HEK293 (cell line): ENCODE measurements at regions not wholly inside any gene's neighbourhood (a gene's known extent, or its start where the extent isn't known, plus 50 kb on each side); places are given as distances from the start of the nearest gene placed in this dataset.
A peak's percentile ranks its signal among the peaks of the same experiment; 100 is the strongest.

Source experiments
- CTCF ChIA-PET: fragments of 350-600 bp; formaldehyde crosslinking; extraction: SDS; loops from one replicate; lab custom pipeline; 2021; ENCODE audit warnings: antibody characterized with exemption; lab: Yijun Ruan, JAX
- POLR2A ChIA-PET: fragments of 300-600 bp; formaldehyde crosslinking; extraction: SDS; loops from one replicate; lab custom pipeline; 2020; ENCODE audit warnings: antibody characterized with exemption, inconsistent platforms; lab: Yijun Ruan, JAX
- H3K27ac ChIP-seq: fragments of 200-500 bp; sonication (Bioruptor generic); 2 replicates; pipeline ENCODE4 v1.5.1; 2014; ENCODE audit warnings: low read depth, low read length, control low read depth, inconsistent platforms; ENCODE audit errors: extremely low read depth
- H3K36me3 ChIP-seq, 2 experiments: fragments of 200-500 bp in 1 of 2; sonication (Bioruptor generic) in 1 of 2; 1 replicate in 1 of 2; 2 replicates in 1 of 2; pipeline ENCODE4 v1.5.1; 2014 to 2017; ENCODE audit warnings: inconsistent platforms in 2 of 2, low read length in 2 of 2; ENCODE audit not compliant: control insufficient read depth in 2 of 2, insufficient read depth in 1 of 2
- H3K4me1 ChIP-seq: fragments of 200-500 bp; sonication (Bioruptor generic); 2 replicates; pipeline ENCODE4 v1.5.1; 2014; ENCODE audit warnings: mild to moderate bottlenecking, low read length, inconsistent platforms; ENCODE audit not compliant: control insufficient read depth, insufficient read depth
- H3K4me3 ChIP-seq: 2 replicates; pipeline ENCODE4 v1.5.1; 2011; ENCODE audit warnings: low read depth, mild to moderate bottlenecking, control low read depth, low read length, moderate library complexity
- H3K9me3 ChIP-seq: fragments of 200-500 bp; sonication (Bioruptor generic); 2 replicates; pipeline ENCODE4 v1.5.1; 2014; ENCODE audit warnings: low read depth, low read length, inconsistent platforms; ENCODE audit not compliant: control insufficient read depth, insufficient read depth
- MZF1 ChIP-seq: fragments of 450-650 bp; formaldehyde crosslinking; IDR thresholded peaks from 2 replicates; pipeline ENCODE4 v1.5.1; 2017; ENCODE audit warnings: missing biosample characterization, missing genetic modification characterization, borderline replicate concordance
- PRDM1 ChIP-seq: fragments of 450-650 bp; formaldehyde crosslinking; IDR thresholded peaks from 2 replicates; pipeline ENCODE4; 2016; ENCODE audit warnings: missing biosample characterization, missing genetic modification characterization
- SP3 ChIP-seq: fragments of 450-650 bp; formaldehyde crosslinking; IDR thresholded peaks from 2 replicates; pipeline ENCODE4 v1.5.1; 2016; ENCODE audit warnings: missing biosample characterization, missing genetic modification characterization
- TRIM28 ChIP-seq: IDR thresholded peaks from 2 replicates; pipeline ENCODE4 v1.6.1; 2011; ENCODE audit warnings: low read length, control low read depth, borderline replicate concordance
- WT1 ChIP-seq: fragments of 450-650 bp; formaldehyde crosslinking; IDR thresholded peaks from 2 replicates; pipeline ENCODE4 v1.5.1; 2016; ENCODE audit warnings: missing biosample characterization, missing genetic modification characterization
- ZBTB21 ChIP-seq: fragments of 450-650 bp; formaldehyde crosslinking; IDR thresholded peaks from 2 replicates; pipeline ENCODE4 v1.5.1; 2017; ENCODE audit warnings: missing biosample characterization, missing genetic modification characterization
- ZFHX2 ChIP-seq: fragments of 450-650 bp; formaldehyde crosslinking; conservative IDR thresholded peaks from 2 replicates; pipeline ENCODE4 v1.5.1; 2016; ENCODE audit warnings: missing biosample characterization, missing genetic modification characterization
- ZFP37 ChIP-seq: fragments of 450-650 bp; formaldehyde crosslinking; IDR thresholded peaks from 2 replicates; pipeline ENCODE4 v1.5.1; 2016; ENCODE audit warnings: missing biosample characterization, missing genetic modification characterization
- ZIC2 ChIP-seq: fragments of 450-650 bp; formaldehyde crosslinking; IDR thresholded peaks from 2 replicates; pipeline ENCODE4 v1.5.1; 2016; ENCODE audit warnings: missing biosample characterization, missing genetic modification characterization
- ZNF292 ChIP-seq: fragments of 450-650 bp; formaldehyde crosslinking; IDR thresholded peaks from 2 replicates; pipeline ENCODE4 v1.5.1; 2016; ENCODE audit warnings: low read depth, missing biosample characterization, missing genetic modification characterization, borderline replicate concordance
- ZNF311 ChIP-seq: fragments of 450-650 bp; formaldehyde crosslinking; IDR thresholded peaks from 2 replicates; pipeline ENCODE4 v1.5.1; 2017; ENCODE audit warnings: missing biosample characterization, missing genetic modification characterization, borderline replicate concordance
- ZNF324 ChIP-seq: fragments of 450-650 bp; formaldehyde crosslinking; IDR thresholded peaks from 2 replicates; pipeline ENCODE4 v1.5.1; 2016; ENCODE audit warnings: missing biosample characterization, missing genetic modification characterization
- ZNF335 ChIP-seq: fragments of 450-650 bp; formaldehyde crosslinking; conservative IDR thresholded peaks from 2 replicates; pipeline ENCODE4 v1.5.1; 2016; ENCODE audit warnings: missing biosample characterization, missing genetic modification characterization
- ZNF350 ChIP-seq: fragments of 450-650 bp; formaldehyde crosslinking; IDR thresholded peaks from 2 replicates; pipeline ENCODE4 v1.5.0; 2017; ENCODE audit warnings: missing biosample characterization, mild to moderate bottlenecking, missing genetic modification characterization
- ZNF423 ChIP-seq: fragments of 450-650 bp; formaldehyde crosslinking; IDR thresholded peaks from 2 replicates; pipeline ENCODE4 v1.5.1; 2016; ENCODE audit warnings: missing biosample characterization, missing genetic modification characterization
- ZNF426 ChIP-seq: fragments of 450-650 bp; formaldehyde crosslinking; IDR thresholded peaks from 2 replicates; pipeline ENCODE4 v1.5.1; 2017; ENCODE audit warnings: missing biosample characterization, missing genetic modification characterization, mild to moderate bottlenecking, inconsistent platforms, moderate library complexity
- ZNF529 ChIP-seq: fragments of 450-650 bp; formaldehyde crosslinking; IDR thresholded peaks from 2 replicates; pipeline ENCODE4 v1.5.1; 2017; ENCODE audit warnings: missing genetic modification characterization, missing biosample characterization; ENCODE audit not compliant: insufficient replicate concordance
- ZNF585B ChIP-seq: fragments of 450-650 bp; formaldehyde crosslinking; IDR thresholded peaks from 2 replicates; pipeline ENCODE4 v1.5.1; 2016; ENCODE audit warnings: missing biosample characterization, missing genetic modification characterization
- ZNF785 ChIP-seq: fragments of 450-650 bp; formaldehyde crosslinking; IDR thresholded peaks from 2 replicates; pipeline ENCODE4 v1.5.1; 2016; ENCODE audit warnings: missing biosample characterization, missing genetic modification characterization
- ZXDB ChIP-seq: fragments of 450-650 bp; formaldehyde crosslinking; IDR thresholded peaks from 2 replicates; pipeline ENCODE4 v1.5.1; 2016; ENCODE audit warnings: missing biosample characterization, missing genetic modification characterization
- TF ChIP-seq, protein P1 (sequence below): fragments of 450-650 bp; formaldehyde crosslinking; IDR thresholded peaks from 2 replicates; pipeline ENCODE4 v1.5.1; 2016; ENCODE audit warnings: missing biosample characterization, missing genetic modification characterization, low read depth
- TF ChIP-seq, protein P2 (sequence below): fragments of 450-650 bp; formaldehyde crosslinking; IDR thresholded peaks from 2 replicates; pipeline ENCODE4 v1.5.1; 2016; ENCODE audit warnings: missing biosample characterization, missing genetic modification characterization
- TF ChIP-seq, protein P3 (sequence below): fragments of 450-650 bp; formaldehyde crosslinking; conservative IDR thresholded peaks from 2 replicates; pipeline ENCODE4 v1.5.1; 2016; ENCODE audit warnings: low read depth, missing biosample characterization, missing genetic modification characterization

DNA sequence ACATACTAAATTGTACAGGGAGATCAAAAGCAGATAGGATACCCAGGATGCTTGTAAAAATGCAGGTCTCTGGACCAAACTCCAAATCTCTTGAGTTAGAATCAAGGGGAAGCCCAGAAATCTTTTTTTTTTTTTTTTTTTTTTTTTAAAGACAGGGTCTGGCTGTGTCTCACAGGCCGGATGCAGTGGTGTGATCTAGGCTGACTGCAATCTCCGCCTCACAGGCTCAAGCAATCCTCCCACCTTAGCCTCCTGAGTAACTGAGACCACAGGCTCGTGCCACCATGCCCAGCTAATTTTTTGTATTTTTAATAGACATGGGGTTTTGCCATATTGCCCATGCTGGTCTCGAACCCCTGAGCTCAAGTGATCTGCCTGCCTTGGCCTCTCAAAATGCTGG is 373.5 kb downstream of the SHQ1 start:
- Histone ChIP-seq H3K27ac (no peak overlapping the region), H3K36me3 (no peaks in the 10 kb centered on the region), H3K4me1 (no peaks in the 10 kb centered on the region), H3K4me3 (no peak overlapping the region), H3K9me3 (no peaks in the 10 kb centered on the region)
- CTCF ChIA-PET: no interaction called here
- POLR2A ChIA-PET: no interaction called here
- TF ChIP-seq TRIM28 (no peak), ZNF585B (tag by site-specific recombination) (no peak), ZNF324 (no peak), PRDM1 (tag by site-specific recombination) (no peak)
- TF ChIP-seq, protein P1, sequence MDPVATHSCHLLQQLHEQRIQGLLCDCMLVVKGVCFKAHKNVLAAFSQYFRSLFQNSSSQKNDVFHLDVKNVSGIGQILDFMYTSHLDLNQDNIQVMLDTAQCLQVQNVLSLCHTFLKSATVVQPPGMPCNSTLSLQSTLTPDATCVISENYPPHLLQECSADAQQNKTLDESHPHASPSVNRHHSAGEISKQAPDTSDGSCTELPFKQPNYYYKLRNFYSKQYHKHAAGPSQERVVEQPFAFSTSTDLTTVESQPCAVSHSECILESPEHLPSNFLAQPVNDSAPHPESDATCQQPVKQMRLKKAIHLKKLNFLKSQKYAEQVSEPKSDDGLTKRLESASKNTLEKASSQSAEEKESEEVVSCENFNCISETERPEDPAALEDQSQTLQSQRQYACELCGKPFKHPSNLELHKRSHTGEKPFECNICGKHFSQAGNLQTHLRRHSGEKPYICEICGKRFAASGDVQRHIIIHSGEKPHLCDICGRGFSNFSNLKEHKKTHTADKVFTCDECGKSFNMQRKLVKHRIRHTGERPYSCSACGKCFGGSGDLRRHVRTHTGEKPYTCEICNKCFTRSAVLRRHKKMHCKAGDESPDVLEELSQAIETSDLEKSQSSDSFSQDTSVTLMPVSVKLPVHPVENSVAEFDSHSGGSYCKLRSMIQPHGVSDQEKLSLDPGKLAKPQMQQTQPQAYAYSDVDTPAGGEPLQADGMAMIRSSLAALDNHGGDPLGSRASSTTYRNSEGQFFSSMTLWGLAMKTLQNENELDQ (tag by site-specific recombination): no peak

DNA sequence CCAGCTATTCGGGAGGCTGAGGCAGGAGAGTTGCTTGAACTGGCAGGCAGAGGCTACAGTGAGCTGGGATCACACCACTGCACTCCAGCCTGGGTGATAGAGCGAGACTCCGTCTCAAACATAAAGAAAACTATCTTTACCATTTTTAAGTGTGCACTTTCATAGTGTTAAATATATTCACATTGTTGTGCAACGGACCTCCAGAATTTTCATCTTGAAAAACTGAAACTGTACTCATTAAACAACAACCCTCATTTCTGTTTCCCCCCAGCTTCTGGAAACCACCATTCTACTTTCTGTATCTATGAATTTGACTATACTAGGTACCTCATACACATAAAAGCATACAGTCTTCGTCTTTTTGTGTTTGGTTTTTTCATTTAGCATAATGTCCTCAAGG is 375.1 kb downstream of the SHQ1 start:
- Histone ChIP-seq H3K27ac (no peak overlapping the region), H3K4me3 (no peak overlapping the region), H3K36me3 (no peaks in the 10 kb centered on the region), H3K9me3 (no peaks in the 10 kb centered on the region), H3K4me1 (no peaks in the 10 kb centered on the region)
- CTCF ChIA-PET: no interaction called here
- no peak for TF ChIP-seq ZNF311 (tag by site-specific recombination)
- TF ChIP-seq ZFHX2 (tag by site-specific recombination): no peak
- TF ChIP-seq, protein P2, sequence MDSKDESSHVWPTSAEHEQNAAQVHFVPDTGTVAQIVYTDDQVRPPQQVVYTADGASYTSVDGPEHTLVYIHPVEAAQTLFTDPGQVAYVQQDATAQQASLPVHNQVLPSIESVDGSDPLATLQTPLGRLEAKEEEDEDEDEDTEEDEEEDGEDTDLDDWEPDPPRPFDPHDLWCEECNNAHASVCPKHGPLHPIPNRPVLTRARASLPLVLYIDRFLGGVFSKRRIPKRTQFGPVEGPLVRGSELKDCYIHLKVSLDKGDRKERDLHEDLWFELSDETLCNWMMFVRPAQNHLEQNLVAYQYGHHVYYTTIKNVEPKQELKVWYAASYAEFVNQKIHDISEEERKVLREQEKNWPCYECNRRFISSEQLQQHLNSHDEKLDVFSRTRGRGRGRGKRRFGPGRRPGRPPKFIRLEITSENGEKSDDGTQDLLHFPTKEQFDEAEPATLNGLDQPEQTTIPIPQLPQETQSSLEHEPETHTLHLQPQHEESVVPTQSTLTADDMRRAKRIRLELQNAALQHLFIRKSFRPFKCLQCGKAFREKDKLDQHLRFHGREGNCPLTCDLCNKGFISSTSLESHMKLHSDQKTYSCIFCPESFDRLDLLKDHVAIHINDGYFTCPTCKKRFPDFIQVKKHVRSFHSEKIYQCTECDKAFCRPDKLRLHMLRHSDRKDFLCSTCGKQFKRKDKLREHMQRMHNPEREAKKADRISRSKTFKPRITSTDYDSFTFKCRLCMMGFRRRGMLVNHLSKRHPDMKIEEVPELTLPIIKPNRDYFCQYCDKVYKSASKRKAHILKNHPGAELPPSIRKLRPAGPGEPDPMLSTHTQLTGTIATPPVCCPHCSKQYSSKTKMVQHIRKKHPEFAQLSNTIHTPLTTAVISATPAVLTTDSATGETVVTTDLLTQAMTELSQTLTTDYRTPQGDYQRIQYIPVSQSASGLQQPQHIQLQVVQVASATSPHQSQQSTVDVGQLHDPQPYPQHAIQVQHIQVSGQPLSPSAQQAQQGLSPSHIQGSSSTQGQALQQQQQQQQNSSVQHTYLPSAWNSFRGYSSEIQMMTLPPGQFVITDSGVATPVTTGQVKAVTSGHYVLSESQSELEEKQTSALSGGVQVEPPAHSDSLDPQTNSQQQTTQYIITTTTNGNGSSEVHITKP (tag by site-specific recombination): peak; percentile 68
- TF ChIP-seq ZNF529: no peak
- TF ChIP-seq ZNF423 (tag by site-specific recombination): no peak
- no peak for TF ChIP-seq ZNF335 (tag by site-specific recombination)
- TF ChIP-seq SP3 (tag by site-specific recombination): no peak
- POLR2A ChIA-PET: no interaction called here

DNA sequence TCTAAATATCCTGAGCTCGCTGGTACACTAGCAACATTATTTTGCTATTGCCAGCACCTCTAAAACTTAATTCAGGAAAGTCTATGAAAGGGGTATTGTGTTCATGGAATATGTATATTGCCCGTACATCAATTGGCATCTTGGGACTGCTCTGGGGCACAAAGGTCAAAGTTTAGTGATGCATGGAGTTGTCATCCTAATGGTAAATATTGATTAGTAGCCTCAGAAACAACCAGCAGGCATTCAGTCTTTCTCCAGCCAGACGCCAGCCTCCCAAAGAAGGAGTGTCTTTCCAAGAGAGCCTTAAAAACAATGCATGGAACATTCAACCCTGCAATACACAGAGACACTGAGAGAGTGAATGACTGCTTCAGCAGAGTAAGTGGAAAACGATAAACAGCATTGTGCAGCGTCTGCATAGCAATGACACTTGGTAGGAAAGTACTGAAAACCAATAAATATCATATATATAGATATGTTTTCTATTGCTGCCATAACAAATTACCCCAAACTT is 377.3 kb downstream of the SHQ1 start:
- CTCF ChIA-PET: interaction anchor here (0.9 kb wide), 1 partner anchor 14 kb away, joined by 3 read pairs; no protein-coding TSS in a partner anchor
- POLR2A ChIA-PET: no interaction called here
- Histone ChIP-seq H3K9me3 (no peaks in the 10 kb centered on the region), H3K4me3 (no peak overlapping the region), H3K36me3 (no peaks in the 10 kb centered on the region), H3K4me1 (no peaks in the 10 kb centered on the region), H3K27ac (no peak overlapping the region)
- TF ChIP-seq WT1 (no peak), ZIC2 (tag by site-specific recombination) (no peak), ZNF350 (tag by site-specific recombination) (no peak), ZXDB (tag by site-specific recombination) (no peak), ZFP37 (tag by site-specific recombination) (no peak), ZBTB21 (tag by site-specific recombination) (no peak), ZNF785 (tag by site-specific recombination) (no peak), ZNF426 (tag by site-specific recombination) (no peak), MZF1 (no peak), ZNF292 (no peak)
- TF ChIP-seq, protein P3, sequence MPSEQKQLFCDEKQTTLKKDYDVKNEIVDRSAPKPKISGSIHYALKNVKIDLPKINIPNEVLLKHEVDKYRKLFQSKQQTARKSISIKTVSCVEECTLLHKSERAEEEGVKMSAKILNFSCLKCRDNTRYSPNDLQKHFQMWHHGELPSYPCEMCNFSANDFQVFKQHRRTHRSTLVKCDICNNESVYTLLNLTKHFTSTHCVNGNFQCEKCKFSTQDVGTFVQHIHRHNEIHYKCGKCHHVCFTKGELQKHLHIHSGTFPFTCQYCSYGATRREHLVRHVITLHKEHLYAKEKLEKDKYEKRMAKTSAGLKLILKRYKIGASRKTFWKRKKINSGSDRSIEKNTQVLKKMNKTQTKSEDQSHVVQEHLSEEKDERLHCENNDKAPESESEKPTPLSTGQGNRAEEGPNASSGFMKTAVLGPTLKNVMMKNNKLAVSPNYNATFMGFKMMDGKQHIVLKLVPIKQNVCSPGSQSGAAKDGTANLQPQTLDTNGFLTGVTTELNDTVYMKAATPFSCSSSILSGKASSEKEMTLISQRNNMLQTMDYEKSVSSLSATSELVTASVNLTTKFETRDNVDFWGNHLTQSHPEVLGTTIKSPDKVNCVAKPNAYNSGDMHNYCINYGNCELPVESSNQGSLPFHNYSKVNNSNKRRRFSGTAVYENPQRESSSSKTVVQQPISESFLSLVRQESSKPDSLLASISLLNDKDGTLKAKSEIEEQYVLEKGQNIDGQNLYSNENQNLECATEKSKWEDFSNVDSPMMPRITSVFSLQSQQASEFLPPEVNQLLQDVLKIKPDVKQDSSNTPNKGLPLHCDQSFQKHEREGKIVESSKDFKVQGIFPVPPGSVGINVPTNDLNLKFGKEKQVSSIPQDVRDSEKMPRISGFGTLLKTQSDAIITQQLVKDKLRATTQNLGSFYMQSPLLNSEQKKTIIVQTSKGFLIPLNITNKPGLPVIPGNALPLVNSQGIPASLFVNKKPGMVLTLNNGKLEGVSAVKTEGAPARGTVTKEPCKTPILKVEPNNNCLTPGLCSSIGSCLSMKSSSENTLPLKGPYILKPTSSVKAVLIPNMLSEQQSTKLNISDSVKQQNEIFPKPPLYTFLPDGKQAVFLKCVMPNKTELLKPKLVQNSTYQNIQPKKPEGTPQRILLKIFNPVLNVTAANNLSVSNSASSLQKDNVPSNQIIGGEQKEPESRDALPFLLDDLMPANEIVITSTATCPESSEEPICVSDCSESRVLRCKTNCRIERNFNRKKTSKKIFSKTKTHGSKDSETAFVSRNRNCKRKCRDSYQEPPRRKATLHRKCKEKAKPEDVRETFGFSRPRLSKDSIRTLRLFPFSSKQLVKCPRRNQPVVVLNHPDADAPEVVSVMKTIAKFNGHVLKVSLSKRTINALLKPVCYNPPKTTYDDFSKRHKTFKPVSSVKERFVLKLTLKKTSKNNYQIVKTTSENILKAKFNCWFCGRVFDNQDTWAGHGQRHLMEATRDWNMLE (tag by site-specific recombination): no peak
